ENCODE measurements at regions not wholly inside any gene's neighbourhood (a gene's known extent, or its start where the extent isn't known, plus 50 kb on each side); places are given as distances from the start of the nearest gene placed in this dataset.

DNA sequence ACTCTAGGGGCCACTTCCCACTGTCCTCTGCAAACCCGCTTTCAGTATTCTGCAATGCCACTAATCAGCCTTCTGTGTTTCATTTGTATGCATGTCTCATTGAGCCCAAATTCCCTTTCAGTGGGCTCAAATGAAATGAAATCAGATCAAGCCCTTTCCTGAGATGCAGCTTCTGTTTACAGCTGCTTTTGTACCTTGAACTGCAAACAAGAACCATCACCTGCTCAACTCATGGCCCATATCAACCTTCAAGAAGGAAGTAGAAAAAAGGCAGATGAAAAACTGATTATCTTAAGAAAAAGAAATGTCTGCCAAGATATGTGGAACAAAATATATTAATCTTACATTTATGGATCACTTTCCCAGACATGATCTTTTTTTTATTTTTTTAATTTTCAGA is 141.1 kb upstream of the ARHGAP42 start:
- intact Hi-C loops (cut with DNase I): no loop called here

DNA sequence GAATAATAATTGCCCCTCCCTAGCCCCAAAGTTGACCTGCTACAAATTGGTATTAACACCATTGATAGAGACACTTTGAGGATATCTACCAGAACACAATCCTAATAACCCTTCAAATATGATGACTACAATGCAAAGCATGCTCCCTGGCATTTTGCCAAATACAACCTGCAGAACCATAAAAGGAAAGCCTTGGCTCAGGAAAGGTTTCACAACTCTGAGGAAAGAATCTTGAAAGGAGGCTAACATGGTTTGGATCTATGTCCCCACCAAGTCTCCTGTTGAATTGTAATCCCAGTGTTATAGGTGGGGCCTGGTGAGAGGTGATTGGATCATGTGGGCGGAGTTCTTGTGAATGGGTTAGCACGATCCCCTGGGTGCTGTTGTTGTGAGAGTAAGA is 140.4 kb upstream of the ARHGAP42 start:
- no peak for DNase-seq (ENCODE audit: extremely low spot score in 2 of 2)
- TF ChIP-seq POLR2AphosphoS5 (IDR thresholded peaks at IDR 0.05; ENCODE audit: insufficient read depth in 1 of 2, low read depth in 1 of 2): no peak
- H3K4me3 ChIP-seq: no peak overlapping the region
- intact Hi-C loops (cut with DNase I): no loop called here
- no peaks in the 10 kb centered on the region for H3K9me3 ChIP-seq
- no peaks in the 10 kb centered on the region for H3K36me3 ChIP-seq
- no peak overlapping the region for H3K27ac ChIP-seq
- no peaks in the 10 kb centered on the region for H3K27me3 ChIP-seq
- H3K4me1 ChIP-seq: no peaks in the 10 kb centered on the region

More for the DNA sequence above, 141.1 kb upstream of the ARHGAP42 start:
- H3K27ac ChIP-seq: no peak overlapping the region
- no peak overlapping the region for H3K4me3 ChIP-seq
- DNase-seq (ENCODE audit: extremely low spot score in 2 of 2): no peak
- H3K4me1 ChIP-seq: no peaks in the 10 kb centered on the region
- TF ChIP-seq CTCF (IDR thresholded peaks at IDR 0.05) (no peak), POLR2A (IDR thresholded peaks at IDR 0.05) (no peak), POLR2AphosphoS5 (IDR thresholded peaks at IDR 0.05; ENCODE audit: insufficient read depth in 1 of 2, low read depth in 1 of 2) (no peak)
- H3K36me3 ChIP-seq: no peaks in the 10 kb centered on the region
- no peaks in the 10 kb centered on the region for H3K27me3 ChIP-seq
- H3K9me3 ChIP-seq: no peaks in the 10 kb centered on the region

DNA sequence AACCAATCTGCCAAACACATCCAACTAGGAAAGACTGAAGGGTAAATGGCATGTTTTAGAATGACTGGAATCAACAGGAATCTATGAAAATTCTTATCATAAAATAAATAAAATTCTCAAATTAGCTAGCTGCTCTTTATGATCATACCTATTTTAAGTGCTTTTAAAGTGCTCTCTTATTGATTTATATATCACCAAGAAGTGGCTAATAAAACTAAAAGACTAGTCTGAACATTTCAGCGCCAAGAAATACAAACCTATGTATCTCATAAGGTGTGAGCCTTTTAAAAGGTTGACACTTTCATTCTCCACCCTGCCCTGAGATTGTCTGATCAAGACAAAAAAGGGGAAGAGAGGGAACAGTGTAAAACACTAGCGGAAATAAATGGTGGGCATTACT is 136.8 kb upstream of the ARHGAP42 start:
- intact Hi-C loops (cut with DNase I): no loop called here
- no peak overlapping the region for H3K27ac ChIP-seq

DNA sequence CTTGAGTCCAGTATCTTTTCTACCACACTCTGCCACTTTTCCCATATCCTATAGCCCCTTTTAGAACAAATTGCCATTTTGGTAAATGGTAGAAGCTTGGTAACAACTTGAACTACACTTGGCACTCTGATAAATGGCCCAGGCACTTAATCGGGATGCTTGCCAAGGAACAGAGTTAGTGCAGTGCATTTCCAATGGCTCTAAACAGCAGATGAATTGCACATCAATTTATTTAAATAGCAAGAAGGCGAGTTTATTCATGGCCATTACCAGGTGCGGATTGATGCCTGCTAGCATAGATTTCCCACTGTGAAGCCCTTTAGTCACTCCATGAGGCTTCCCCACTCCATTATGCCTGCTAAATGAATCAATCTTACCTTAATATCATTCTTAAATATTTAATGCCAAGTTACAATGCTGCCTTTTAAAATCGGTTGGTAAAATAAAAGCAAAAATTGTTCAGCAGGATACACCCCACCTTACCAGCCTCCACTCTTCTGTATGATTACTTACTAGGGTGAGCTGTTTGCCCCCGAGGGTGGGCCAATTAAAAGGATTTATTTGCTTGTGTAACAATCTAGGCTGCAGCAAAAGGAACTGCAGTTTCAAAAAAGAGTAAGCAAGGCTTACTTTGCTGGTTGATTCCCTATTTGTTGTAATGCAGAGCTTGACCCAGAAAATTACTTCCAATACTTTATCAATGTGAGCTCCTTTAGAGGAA is 136.0 kb upstream of the ARHGAP42 start:
- no peak for DNase-seq (ENCODE audit: extremely low spot score in 2 of 2)
- intact Hi-C loops (cut with DNase I): no loop called here
- no peak overlapping the region for H3K4me3 ChIP-seq
- no peaks in the 10 kb centered on the region for H3K4me1 ChIP-seq
- no peaks in the 10 kb centered on the region for H3K36me3 ChIP-seq
- no peak for TF ChIP-seq CTCF (IDR thresholded peaks at IDR 0.05)
- no peak for TF ChIP-seq POLR2A (IDR thresholded peaks at IDR 0.05)
- TF ChIP-seq POLR2AphosphoS5 (IDR thresholded peaks at IDR 0.05; ENCODE audit: insufficient read depth in 1 of 2, low read depth in 1 of 2): no peak
- H3K27me3 ChIP-seq: no peaks in the 10 kb centered on the region
- H3K27ac ChIP-seq: no peak overlapping the region
- H3K9me3 ChIP-seq: no peaks in the 10 kb centered on the region

More for the DNA sequence above, 136.8 kb upstream of the ARHGAP42 start:
- no peak overlapping the region for H3K4me3 ChIP-seq
- H3K4me1 ChIP-seq: no peaks in the 10 kb centered on the region
- DNase-seq (ENCODE audit: extremely low spot score in 2 of 2): no peak
- TF ChIP-seq CTCF (IDR thresholded peaks at IDR 0.05) (no peak), POLR2A (IDR thresholded peaks at IDR 0.05) (no peak), POLR2AphosphoS5 (IDR thresholded peaks at IDR 0.05; ENCODE audit: insufficient read depth in 1 of 2, low read depth in 1 of 2) (no peak)
- no peaks in the 10 kb centered on the region for H3K9me3 ChIP-seq
- H3K36me3 ChIP-seq: no peaks in the 10 kb centered on the region
- H3K27me3 ChIP-seq: no peaks in the 10 kb centered on the region

GRCh38 chr11:100555931-100556330 is 131.2 kb upstream of the ARHGAP42 start:
- no peaks in the 10 kb centered on the region for H3K4me1 ChIP-seq
- H3K27me3 ChIP-seq: no peaks in the 10 kb centered on the region
- no peaks in the 10 kb centered on the region for H3K36me3 ChIP-seq
- no peak for DNase-seq (ENCODE audit: extremely low spot score in 2 of 2)
- intact Hi-C loops (cut with DNase I): no loop called here
- TF ChIP-seq POLR2AphosphoS5 (IDR thresholded peaks at IDR 0.05; ENCODE audit: insufficient read depth in 1 of 2, low read depth in 1 of 2): no peak
- no peak overlapping the region for H3K4me3 ChIP-seq
- H3K9me3 ChIP-seq: no peaks in the 10 kb centered on the region
- H3K27ac ChIP-seq: no peak overlapping the region

DNA sequence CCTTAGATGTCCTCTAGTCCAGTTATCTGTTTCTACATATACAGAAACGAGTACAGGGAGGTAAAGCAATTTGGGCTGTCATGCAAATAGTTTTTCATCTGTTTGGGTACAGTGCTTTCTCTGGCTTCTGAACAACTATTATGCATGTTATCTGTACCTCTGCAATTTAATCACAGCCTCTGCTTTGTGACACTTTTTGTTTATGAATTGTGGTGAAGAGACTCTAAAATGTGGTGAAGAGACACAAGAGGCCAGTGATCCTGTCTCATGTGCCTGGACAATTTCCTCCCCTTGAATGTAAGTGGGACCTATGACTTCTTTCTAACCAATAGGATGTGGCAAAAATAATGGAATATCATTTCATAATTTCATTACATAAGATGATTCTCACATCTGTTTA is 130.3 kb upstream of the ARHGAP42 start:
- no peaks in the 10 kb centered on the region for H3K4me1 ChIP-seq
- intact Hi-C loops (cut with DNase I): no loop called here
- H3K4me3 ChIP-seq: no peak overlapping the region
- TF ChIP-seq POLR2A (IDR thresholded peaks at IDR 0.05) (no peak), POLR2AphosphoS5 (IDR thresholded peaks at IDR 0.05; ENCODE audit: insufficient read depth in 1 of 2, low read depth in 1 of 2) (no peak), CTCF (IDR thresholded peaks at IDR 0.05) (no peak)
- no peaks in the 10 kb centered on the region for H3K9me3 ChIP-seq
- H3K27me3 ChIP-seq: no peaks in the 10 kb centered on the region
- no peak overlapping the region for H3K27ac ChIP-seq
- no peaks in the 10 kb centered on the region for H3K36me3 ChIP-seq
- no peak for DNase-seq (ENCODE audit: extremely low spot score in 2 of 2)

Data from vagina (tissue), 2 donors.